ENCODE measurements at regions not wholly inside any gene's neighbourhood (a gene's known extent, or its start where the extent isn't known, plus 50 kb on each side); places are given as distances from the start of the nearest gene placed in this dataset.

GRCh38 chr4:149247164-149247563, 568.5 kb downstream of the IQCM start:
- Histone ChIP-seq H3K36me3 (ENCODE audit: low read length) (no peaks in the 10 kb centered on the region), H2AFZ (ENCODE audit: low read depth, low read length, severe bottlenecking) (no peak overlapping the region), H3K9me2 (replicated peaks; ENCODE audit: insufficient read depth, low read length) (no peaks in the 10 kb centered on the region), H4K20me1 (ENCODE audit: low read depth, low read length) (no peaks in the 10 kb centered on the region), H3K4me3 (ENCODE audit: insufficient read depth, low read length, poor library complexity, severe bottlenecking) (no peak overlapping the region), H3K27me3 (ENCODE audit: low read length) (no peaks in the 10 kb centered on the region), H3K27ac (ENCODE audit: low read depth, low read length) (no peak overlapping the region), H3F3A (ENCODE audit: insufficient read depth) (no peaks in the 10 kb centered on the region), H3K9me3 (ENCODE audit: insufficient read depth, low read length) (no peaks in the 10 kb centered on the region), H3K4me2 (ENCODE audit: low read depth, low read length, poor library complexity, severe bottlenecking) (no peak overlapping the region), H3K9ac (ENCODE audit: low read length) (no peak overlapping the region), H3K79me2 (ENCODE audit: insufficient read depth, low read length) (no peaks in the 10 kb centered on the region)
- TF ChIP-seq EZH2phosphoT487 (conservative IDR thresholded peaks at IDR 0.05; ENCODE audit: low read length): no peak
- no peak for TF ChIP-seq CTCF (IDR thresholded peaks at IDR 0.05; ENCODE audit: insufficient read depth, low read length, poor library complexity, severe bottlenecking)

GRCh38 chr4:149245333-149245732, 570.3 kb downstream of the IQCM start:
- no peak overlapping the region for H3K27ac ChIP-seq (ENCODE audit: low read depth, low read length)
- H3K27me3 ChIP-seq (ENCODE audit: low read length): no peaks in the 10 kb centered on the region
- H3K9me3 ChIP-seq (ENCODE audit: insufficient read depth, low read length): no peaks in the 10 kb centered on the region
- no peaks in the 10 kb centered on the region for H3K79me2 ChIP-seq (ENCODE audit: insufficient read depth, low read length)
- no peak for TF ChIP-seq CTCF (IDR thresholded peaks at IDR 0.05; ENCODE audit: insufficient read depth, low read length, poor library complexity, severe bottlenecking)
- no peak for TF ChIP-seq EZH2phosphoT487 (conservative IDR thresholded peaks at IDR 0.05; ENCODE audit: low read length)
- no peak overlapping the region for H2AFZ ChIP-seq (ENCODE audit: low read depth, low read length, severe bottlenecking)
- H3K9ac ChIP-seq (ENCODE audit: low read length): no peak overlapping the region
- H3F3A ChIP-seq (ENCODE audit: insufficient read depth): no peaks in the 10 kb centered on the region
- H3K4me3 ChIP-seq (ENCODE audit: insufficient read depth, low read length, poor library complexity, severe bottlenecking): no peak overlapping the region
- H4K20me1 ChIP-seq (ENCODE audit: low read depth, low read length): no peaks in the 10 kb centered on the region
- H3K4me2 ChIP-seq (ENCODE audit: low read depth, low read length, poor library complexity, severe bottlenecking): no peak overlapping the region
- no peaks in the 10 kb centered on the region for H3K9me2 ChIP-seq (replicated peaks; ENCODE audit: insufficient read depth, low read length)
- no peaks in the 10 kb centered on the region for H3K36me3 ChIP-seq (ENCODE audit: low read length)

GRCh38 chr4:149238097-149238496, 577.5 kb downstream of the IQCM start:
- no peaks in the 10 kb centered on the region for H3K27me3 ChIP-seq (ENCODE audit: low read length)
- no peak overlapping the region for H3K9ac ChIP-seq (ENCODE audit: low read length)
- TF ChIP-seq EZH2phosphoT487 (conservative IDR thresholded peaks at IDR 0.05; ENCODE audit: low read length) (no peak), CTCF (IDR thresholded peaks at IDR 0.05; ENCODE audit: insufficient read depth, low read length, poor library complexity, severe bottlenecking) (no peak)
- no peaks in the 10 kb centered on the region for H3K9me2 ChIP-seq (replicated peaks; ENCODE audit: insufficient read depth, low read length)
- H3K4me2 ChIP-seq (ENCODE audit: low read depth, low read length, poor library complexity, severe bottlenecking): no peak overlapping the region
- H3F3A ChIP-seq (ENCODE audit: insufficient read depth): no peaks in the 10 kb centered on the region
- no peaks in the 10 kb centered on the region for H3K36me3 ChIP-seq (ENCODE audit: low read length)
- no peaks in the 10 kb centered on the region for H4K20me1 ChIP-seq (ENCODE audit: low read depth, low read length)
- no peak overlapping the region for H3K4me3 ChIP-seq (ENCODE audit: insufficient read depth, low read length, poor library complexity, severe bottlenecking)
- no peak overlapping the region for H3K27ac ChIP-seq (ENCODE audit: low read depth, low read length)
- H3K79me2 ChIP-seq (ENCODE audit: insufficient read depth, low read length): no peaks in the 10 kb centered on the region
- no peaks in the 10 kb centered on the region for H3K9me3 ChIP-seq (ENCODE audit: insufficient read depth, low read length)
- H2AFZ ChIP-seq (ENCODE audit: low read depth, low read length, severe bottlenecking): no peak overlapping the region
